H1 (cell line): ENCODE measurements at regions not wholly inside any gene's neighbourhood (a gene's known extent, or its start where the extent isn't known, plus 50 kb on each side); places are given as distances from the start of the nearest gene placed in this dataset.

Source experiments
- CTBP2 ChIP-seq: IDR thresholded peaks from 2 replicates; pipeline ENCODE4 v1.7.0; 2011; ENCODE audit warnings: borderline replicate concordance, mild to moderate bottlenecking, moderate library complexity, mixed read lengths, low read length; ENCODE audit not compliant: insufficient read depth, insufficient read length
- E2F6 ChIP-seq: IDR thresholded peaks from 2 replicates; pipeline ENCODE4 v1.6.1; 2012; ENCODE audit warnings: inconsistent platforms
- JUND ChIP-seq: IDR thresholded peaks from 2 replicates; pipeline ENCODE4 v1.6.1; 2011; ENCODE audit warnings: mild to moderate bottlenecking, improper control_type of control experiment, low read length
- KDM5A ChIP-seq: fragments of 200-600 bp; IDR thresholded peaks from 2 replicates; pipeline ENCODE4 v1.7.1; 2012; ENCODE audit warnings: mild to moderate bottlenecking, low read length, inconsistent platforms, mixed read lengths
- RNF2 ChIP-seq: fragments of 200-900, 300-1000 bp; sonication (generic); IDR thresholded peaks from 2 replicates; pipeline ENCODE4 v1.7.1; 2016; ENCODE audit warnings: borderline replicate concordance, low read depth, mild to moderate bottlenecking, antibody characterized with exemption, low read length; ENCODE audit not compliant: poor library complexity, severe bottlenecking; ENCODE audit errors: missing control alignments
- RXRA ChIP-seq: IDR thresholded peaks from 2 replicates; pipeline ENCODE4 v1.6.1; 2011; ENCODE audit warnings: low read depth, mild to moderate bottlenecking, low read length, moderate library complexity; ENCODE audit not compliant: insufficient read depth

- no peak for TF ChIP-seq RNF2
- TF ChIP-seq JUND, result no peak
- no peak for TF ChIP-seq CTBP2
- no peak for TF ChIP-seq E2F6
- no peak for TF ChIP-seq KDM5A
- no peak for TF ChIP-seq RXRA
These were observed 221.6 kb downstream of the LTN1 start (continued) for GRCh38 chr21:28770867-28771661.
